ENCODE measurements at regions not wholly inside any gene's neighbourhood (a gene's known extent, or its start where the extent isn't known, plus 50 kb on each side); places are given as distances from the start of the nearest gene placed in this dataset.

GRCh38 chr5:97839341-97840086 lies 656.5 kb upstream of the RIOK2 start:
- DNase-seq (ENCODE audit: low read depth, low spot score) = peak; percentile 47

GRCh38 chr5:97840643-97841042 lies 657.6 kb upstream of the RIOK2 start:
- peak; percentile 36 for DNase-seq (ENCODE audit: low read depth, low spot score)

- no peak for DNase-seq (ENCODE audit: low read depth, low spot score)
Observed at GRCh38 chr5:97842687-97843086, 659.6 kb upstream of the RIOK2 start.

GRCh38 chr5:97844797-97845196 lies 661.8 kb upstream of the RIOK2 start:
- DNase-seq (ENCODE audit: low read depth, low spot score) = no peak

GRCh38 chr5:97846643-97847042 lies 663.6 kb upstream of the RIOK2 start:
- DNase-seq (ENCODE audit: low read depth, low spot score) = no peak

- DNase-seq (ENCODE audit: low read depth, low spot score) = no peak
Observed at GRCh38 chr5:97847920-97848631, 665.0 kb upstream of the RIOK2 start.

GRCh38 chr5:97851036-97851435 lies 668.0 kb upstream of the RIOK2 start:
- DNase-seq (ENCODE audit: low read depth, low spot score) = no peak

- DNase-seq (ENCODE audit: low read depth, low spot score) = no peak
Observed at GRCh38 chr5:97854871-97855762, 672.1 kb upstream of the RIOK2 start.

GRCh38 chr5:97874491-97874890 lies 691.4 kb upstream of the RIOK2 start:
- DNase-seq (ENCODE audit: low read depth, low spot score) = no peak

GRCh38 chr5:97876272-97876671 lies 693.2 kb upstream of the RIOK2 start:
- DNase-seq (ENCODE audit: low read depth, low spot score) = no peak

GRCh38 chr5:97877588-97877987 lies 694.5 kb upstream of the RIOK2 start:
- DNase-seq (ENCODE audit: low read depth, low spot score) = no peak

- no peak for DNase-seq (ENCODE audit: low read depth, low spot score)
Observed at GRCh38 chr5:97888439-97888838, 705.4 kb upstream of the RIOK2 start.

- DNase-seq (ENCODE audit: low read depth, low spot score) = no peak
Observed at GRCh38 chr5:97891971-97892370, 708.9 kb upstream of the RIOK2 start.

- DNase-seq (ENCODE audit: low read depth, low spot score) = no peak
Observed at GRCh38 chr5:97903742-97904141, 720.7 kb upstream of the RIOK2 start.

- no peak for DNase-seq (ENCODE audit: low read depth, low spot score)
Observed at GRCh38 chr5:97906135-97906534, 723.1 kb upstream of the RIOK2 start.

GRCh38 chr5:97907646-97908400 lies 724.8 kb upstream of the RIOK2 start:
- no peak for DNase-seq (ENCODE audit: low read depth, low spot score)

- no peak for DNase-seq (ENCODE audit: low read depth, low spot score)
Observed at GRCh38 chr5:97909541-97909940, 726.5 kb upstream of the RIOK2 start.

- DNase-seq (ENCODE audit: low read depth, low spot score) = no peak
Observed at GRCh38 chr5:97914483-97914882, 731.4 kb upstream of the RIOK2 start.

- DNase-seq (ENCODE audit: low read depth, low spot score) = no peak
Observed at GRCh38 chr5:97915106-97915505, 732.1 kb upstream of the RIOK2 start.

- DNase-seq (ENCODE audit: low read depth, low spot score) = no peak
Observed at GRCh38 chr5:97918057-97918456, 735.0 kb upstream of the RIOK2 start.

- DNase-seq (ENCODE audit: low read depth, low spot score) = no peak
Observed at GRCh38 chr5:97918620-97919019, 735.6 kb upstream of the RIOK2 start.

All from pulmonary artery endothelial cell (primary cell).